ENCODE measurements at regions not wholly inside any gene's neighbourhood (a gene's known extent, or its start where the extent isn't known, plus 50 kb on each side); places are given as distances from the start of the nearest gene placed in this dataset.

- Histone ChIP-seq H3K27ac (no peak overlapping the region), H3K4me1 (no peaks in the 10 kb centered on the region), H3K9me3 (no peaks in the 10 kb centered on the region), H3K27me3 (no peaks in the 10 kb centered on the region), H3K36me3 (no peaks in the 10 kb centered on the region), H3K4me3 (no peak overlapping the region)
- TF ChIP-seq CTCF (IDR thresholded peaks at IDR 0.05) (no peak), EP300 (IDR thresholded peaks at IDR 0.05) (no peak), POLR2AphosphoS5 (IDR thresholded peaks at IDR 0.05) (no peak), POLR2A (IDR thresholded peaks at IDR 0.05) (no peak)
- WGBS: 42% methylated on average over 2 of the region's 2 CpGs
- no peak for DNase-seq (ENCODE audit: low spot score in 2 of 2)
These were observed 1474.1 kb upstream of the SLC39A10 start for GRCh38 chr2:194182888-194183287.

- H3K4me3 ChIP-seq: no peak overlapping the region
- no peaks in the 10 kb centered on the region for H3K36me3 ChIP-seq
- TF ChIP-seq CTCF (IDR thresholded peaks at IDR 0.05) (no peak), EP300 (IDR thresholded peaks at IDR 0.05) (no peak), POLR2A (IDR thresholded peaks at IDR 0.05) (no peak), POLR2AphosphoS5 (IDR thresholded peaks at IDR 0.05) (no peak)
- WGBS: 99% methylated on average over 7 of the region's 22 CpGs
- H3K4me1 ChIP-seq: no peaks in the 10 kb centered on the region
- no peak for DNase-seq (ENCODE audit: low spot score in 2 of 2)
- peaks cover 5% of the 10 kb centered on the region for H3K9me3 ChIP-seq
- no peaks in the 10 kb centered on the region for H3K27me3 ChIP-seq
- H3K27ac ChIP-seq: no peak overlapping the region
These were observed 1480.9 kb upstream of the SLC39A10 start for GRCh38 chr2:194176134-194176533.

- Histone ChIP-seq H3K27me3 (no peaks in the 10 kb centered on the region), H3K27ac (no peak overlapping the region), H3K4me1 (no peaks in the 10 kb centered on the region), H3K4me3 (no peak overlapping the region), H3K36me3 (no peaks in the 10 kb centered on the region), H3K9me3 (no peaks in the 10 kb centered on the region)
- DNase-seq (ENCODE audit: low spot score in 2 of 2): no peak
- whole genome bisulfite sequencing: 55% methylated on average over 2 of the region's 2 CpGs
- TF ChIP-seq POLR2AphosphoS5 (IDR thresholded peaks at IDR 0.05): no peak
- TF ChIP-seq POLR2A (IDR thresholded peaks at IDR 0.05): no peak
- no peak for TF ChIP-seq EP300 (IDR thresholded peaks at IDR 0.05)
- TF ChIP-seq CTCF (IDR thresholded peaks at IDR 0.05): peak in 1 of 2 donors; percentile 44
These were observed 1490.2 kb upstream of the SLC39A10 start for GRCh38 chr2:194166818-194167217.

GRCh38 chr2:194155431-194155830, 1501.6 kb upstream of the SLC39A10 start:
- Histone ChIP-seq H3K36me3 (no peaks in the 10 kb centered on the region), H3K27ac (no peak overlapping the region), H3K9me3 (no peaks in the 10 kb centered on the region), H3K4me1 (no peaks in the 10 kb centered on the region), H3K4me3 (no peak overlapping the region), H3K27me3 (no peaks in the 10 kb centered on the region)
- TF ChIP-seq POLR2AphosphoS5 (IDR thresholded peaks at IDR 0.05) (no peak), EP300 (IDR thresholded peaks at IDR 0.05) (no peak), CTCF (IDR thresholded peaks at IDR 0.05) (no peak), POLR2A (IDR thresholded peaks at IDR 0.05) (no peak)
- no peak for DNase-seq (ENCODE audit: low spot score in 2 of 2)
- WGBS: 92% methylated on average over 4 of the region's 4 CpGs

- TF ChIP-seq EP300 (IDR thresholded peaks at IDR 0.05): no peak
- no peak for TF ChIP-seq POLR2AphosphoS5 (IDR thresholded peaks at IDR 0.05)
- TF ChIP-seq CTCF (IDR thresholded peaks at IDR 0.05): no peak
- TF ChIP-seq POLR2A (IDR thresholded peaks at IDR 0.05): no peak
- 90% methylated on average over 1 of the region's 1 CpG for WGBS
- Histone ChIP-seq H3K36me3 (no peaks in the 10 kb centered on the region), H3K4me3 (no peak overlapping the region), H3K4me1 (no peaks in the 10 kb centered on the region), H3K27me3 (no peaks in the 10 kb centered on the region), H3K27ac (no peak overlapping the region), H3K9me3 (no peaks in the 10 kb centered on the region)
- no peak for DNase-seq (ENCODE audit: low spot score in 2 of 2)
These were observed 1505.8 kb upstream of the SLC39A10 start for GRCh38 chr2:194151231-194151630.

All from suprapubic skin (tissue), 4 donors.